CD14-positive monocyte (primary cell): ENCODE measurements at regions not wholly inside any gene's neighbourhood (a gene's known extent, or its start where the extent isn't known, plus 50 kb on each side); places are given as distances from the start of the nearest gene placed in this dataset.

ENCODE experiments used
- DNase-seq, 3 donors: peaks; one replicate each; pipeline ENCODE4 v3.0.0-alpha.2; 2011 to 2022
- H2AFZ ChIP-seq: 2 replicates; pipeline ENCODE4 v1.6.0; 2012; ENCODE audit warnings: mild to moderate bottlenecking, low read depth, low read length, inconsistent platforms; ENCODE audit not compliant: insufficient read depth, poor library complexity, severe bottlenecking
- H3K27ac ChIP-seq, 2 donors: 1 replicate in 1 of 2; 2 replicates in 1 of 2; pipeline ENCODE4 v1.5.1; 2012 to 2013; ENCODE audit warnings: low read length in 2 of 2, control low read depth in 1 of 2, inconsistent platforms in 1 of 2, low read depth in 1 of 2, mild to moderate bottlenecking in 1 of 2
- H3K27me3 ChIP-seq, 2 donors: one replicate each; pipeline versions ENCODE4 v1.6.0 to v1.6.1; 2011 to 2013; ENCODE audit warnings: low read length in 2 of 2; ENCODE audit not compliant: control insufficient read depth in 2 of 2, insufficient read depth in 2 of 2
- H3K36me3 ChIP-seq, 2 donors: replicated peaks in 1 of 2; 1 replicate in 1 of 2; 2 replicates in 1 of 2; pipeline versions ENCODE4 v1.5.1 to v1.6.1; 2012 to 2013; ENCODE audit warnings: low read length in 2 of 2, control low read depth in 1 of 2, inconsistent platforms in 1 of 2, mild to moderate bottlenecking in 1 of 2; ENCODE audit not compliant: insufficient read depth in 2 of 2, control insufficient read depth in 1 of 2
- H3K4me1 ChIP-seq, 2 donors: 1 replicate in 1 of 2; 2 replicates in 1 of 2; pipeline versions ENCODE4 v1.5.1 to v1.6.1; 2012 to 2013; ENCODE audit warnings: low read length in 2 of 2, control low read depth in 1 of 2, inconsistent platforms in 1 of 2, mild to moderate bottlenecking in 1 of 2, moderate library complexity in 1 of 2; ENCODE audit not compliant: insufficient read depth in 2 of 2, control insufficient read depth in 1 of 2
- H3K4me2 ChIP-seq: replicated peaks from 2 replicates; pipeline ENCODE3; 2012; ENCODE audit warnings: low read length, moderate library complexity, mild to moderate bottlenecking; ENCODE audit not compliant: poor library complexity, severe bottlenecking; ENCODE audit errors: extremely low read depth
- H3K4me3 ChIP-seq, 3 experiments: fragments of 200-600 bp in 1 of 3; sonication (generic) in 1 of 3; replicated peaks in 1 of 3; 1 replicate in 2 of 3; 2 replicates in 1 of 3; pipeline ENCODE4 v1.5.1; 2011 to 2013; ENCODE audit warnings: low read length in 3 of 3, mild to moderate bottlenecking in 3 of 3, control low read depth in 2 of 3, low read depth in 2 of 3, inconsistent platforms in 1 of 3, moderate library complexity in 1 of 3
- H3K79me2 ChIP-seq: 2 replicates; pipeline ENCODE4 v1.6.0; 2012; ENCODE audit warnings: mild to moderate bottlenecking, control low read depth, inconsistent platforms, low read length, moderate library complexity; ENCODE audit not compliant: insufficient read depth
- H3K9ac ChIP-seq: 2 replicates; pipeline ENCODE4 v1.6.0; 2017; ENCODE audit warnings: low read length, mild to moderate bottlenecking; ENCODE audit not compliant: insufficient read depth, poor library complexity, severe bottlenecking
- H3K9me3 ChIP-seq, 2 donors: replicated peaks in 1 of 2; 1 replicate in 1 of 2; 2 replicates in 1 of 2; pipeline versions ENCODE4 v1.5.1 to v1.6.1; 2012 to 2013; ENCODE audit warnings: low read length in 2 of 2, control low read depth in 1 of 2; ENCODE audit not compliant: control insufficient read depth in 1 of 2, insufficient read depth in 1 of 2
- H4K20me1 ChIP-seq: 2 replicates; pipeline ENCODE4 v1.6.0; 2012; ENCODE audit warnings: mild to moderate bottlenecking, low read length, control low read depth, moderate library complexity; ENCODE audit not compliant: insufficient read depth
- H3K27ac Mint-ChIP-seq, 7 donors: one replicate each; pipeline ENCODE4 v1.8.0; 2020; ENCODE audit warnings: mild to moderate bottlenecking in 7 of 7, mixed read lengths in 7 of 7, moderate library complexity in 6 of 7, inconsistent platforms in 2 of 7
- H3K27me3 Mint-ChIP-seq, 3 donors: one replicate each; pipeline ENCODE4 v1.8.0; 2021 to 2022; ENCODE audit warnings: low read depth in 3 of 3, mild to moderate bottlenecking in 3 of 3, mixed read lengths in 3 of 3, moderate library complexity in 3 of 3, inconsistent platforms in 1 of 3
- H3K36me3 Mint-ChIP-seq, 2 donors: one replicate each; pipeline ENCODE4 v1.8.0; 2020; ENCODE audit warnings: mixed read lengths in 2 of 2, inconsistent platforms in 1 of 2, mild to moderate bottlenecking in 1 of 2
- H3K4me1 Mint-ChIP-seq: one replicate; pipeline ENCODE4 v1.8.0; 2020; ENCODE audit warnings: mild to moderate bottlenecking, mixed read lengths
- H3K4me3 Mint-ChIP-seq, 2 donors: one replicate each; pipeline ENCODE4 v1.8.0; 2020; ENCODE audit warnings: mild to moderate bottlenecking in 2 of 2, mixed read lengths in 2 of 2, moderate library complexity in 1 of 2
- H3K9me3 Mint-ChIP-seq, 7 donors: one replicate each; pipeline ENCODE4 v1.8.0; 2020 to 2022; ENCODE audit warnings: mixed read lengths in 7 of 7, mild to moderate bottlenecking in 6 of 7, moderate library complexity in 6 of 7, inconsistent platforms in 2 of 7
- CTCF ChIP-seq: fragments of 200-600 bp; IDR thresholded peaks from one replicate; pipeline ENCODE4 v1.8.0; 2022; ENCODE audit warnings: antibody characterized with exemption, mild to moderate bottlenecking
- WGBS: methylation state at CpG from one replicate; pipeline ENCODE4 v1.1.5; 2013; ENCODE audit warnings: missing lambda C conversion rate; ENCODE audit not compliant: insufficient coverage; 5-methylcytosine and 5-hydroxymethylcytosine counted together
- intact Hi-C, 2 donors: fragments of 100-400 bp; cut with micrococcal nuclease; formaldehyde crosslinking; loops; one replicate each; pipeline versions ENCODE4 v1.15.0 to v1.15.1; 2023

GRCh38 chr10:52523696-52524095, 209.6 kb downstream of the DKK1 start:
- Histone ChIP-seq H3K9ac (no peak overlapping the region), H3K36me3 (no peaks in the 10 kb centered on the region), H3K4me3 (no peak overlapping the region), H3K79me2 (no peaks in the 10 kb centered on the region), H3K27ac (no peak overlapping the region), H2AFZ (no peak overlapping the region), H3K4me1 (no peaks in the 10 kb centered on the region), H3K27me3 (no peaks in the 10 kb centered on the region), H3K4me2 (no peak overlapping the region), H4K20me1 (no peaks in the 10 kb centered on the region), H3K9me3 (no peaks in the 10 kb centered on the region)
- H3K27ac Mint-ChIP-seq = no peak overlapping the region
- no peaks in the 10 kb centered on the region for H3K36me3 Mint-ChIP-seq
- H3K4me3 Mint-ChIP-seq = no peak overlapping the region
- no peaks in the 10 kb centered on the region for H3K4me1 Mint-ChIP-seq
- intact Hi-C loops = no loop called here
- DNase-seq = no peak
- H3K27me3 Mint-ChIP-seq = no peaks in the 10 kb centered on the region
- no peak for TF ChIP-seq CTCF
- peaks cover 0 to 7% (median 3%) of the 10 kb centered on the region in 7 donors for H3K9me3 Mint-ChIP-seq

- DNase-seq = no peak
- Histone ChIP-seq H3K9me3 (no peaks in the 10 kb centered on the region), H3K36me3 (no peaks in the 10 kb centered on the region), H3K4me1 (no peaks in the 10 kb centered on the region), H4K20me1 (no peaks in the 10 kb centered on the region), H3K27me3 (no peaks in the 10 kb centered on the region), H3K79me2 (no peaks in the 10 kb centered on the region), H3K9ac (no peak overlapping the region), H3K4me3 (no peak overlapping the region), H3K4me2 (no peak overlapping the region), H3K27ac (no peak overlapping the region), H2AFZ (no peak overlapping the region)
- intact Hi-C loops = no loop called here
- no peak for TF ChIP-seq CTCF
- H3K27me3 Mint-ChIP-seq = no peaks in the 10 kb centered on the region
- peaks cover 0 to 9% (median 6%) of the 10 kb centered on the region in 7 donors for H3K9me3 Mint-ChIP-seq
- no peak overlapping the region for H3K4me3 Mint-ChIP-seq
- no peak overlapping the region for H3K27ac Mint-ChIP-seq
- H3K36me3 Mint-ChIP-seq = no peaks in the 10 kb centered on the region
- no CpG with 5 or more reads among the region's 2 CpGs for WGBS
- H3K4me1 Mint-ChIP-seq = no peaks in the 10 kb centered on the region
These were observed 211.7 kb downstream of the DKK1 start for GRCh38 chr10:52525761-52526160.
